Endothelial cell of umbilical vein (primary cell): ENCODE measurements at regions not wholly inside any gene's neighbourhood (a gene's known extent, or its start where the extent isn't known, plus 50 kb on each side); places are given as distances from the start of the nearest gene placed in this dataset.

Experiments
- BruUV-seq: library from RNA; stranded (reverse); fragments of 400-500 nt; replicated peaks from 2 replicates; lab custom pipeline; 2021; lab: Mats Ljungman, UMichigan
- CTCF ChIA-PET: fragments of 300-600, 350-600 bp; sonication (Branson Sonifier 250); formaldehyde crosslinking; loops from one replicate; lab custom pipeline; 2021; ENCODE audit warnings: antibody characterized with exemption, inconsistent platforms; lab: Charles Lee
- POLR2A ChIA-PET: fragments of 300-600, 350-600 bp; sonication (Branson Sonifier 250); formaldehyde crosslinking; loops from one replicate; lab custom pipeline; 2021; ENCODE audit warnings: antibody characterized with exemption, inconsistent platforms; lab: Charles Lee
- DNase-seq: peaks from one replicate; pipeline ENCODE4 v3.0.0-alpha.2; 2011; ENCODE audit warnings: low read depth, low spot score
- FAIRE-seq: peaks from 2 replicates; lab custom pipeline; 2011; peaks lifted over from hg19 to GRCh38; lab: Jason Lieb, UNC
- H2AFZ ChIP-seq: 2 replicates; pipeline ENCODE4 v1.6.0; 2012; ENCODE audit warnings: low read depth, low read length, control low read depth, inconsistent platforms
- H3K27ac ChIP-seq: 2 replicates; pipeline ENCODE4 v1.5.1; 2011; ENCODE audit warnings: low read depth, mild to moderate bottlenecking, control low read depth, low read length, moderate library complexity; ENCODE audit not compliant: insufficient read depth
- H3K27me3 ChIP-seq, 2 experiments: 2 replicates each; pipeline versions ENCODE4 v1.6.0 to v1.6.1; 2011; ENCODE audit warnings: low read length in 2 of 2, mixed read lengths in 1 of 2; ENCODE audit not compliant: control insufficient read depth in 2 of 2, insufficient read depth in 2 of 2
- H3K36me3 ChIP-seq, 2 experiments: 2 replicates in 1 of 2; 3 replicates in 1 of 2; pipeline ENCODE4 v1.5.1; 2011; ENCODE audit warnings: low read length in 2 of 2, mild to moderate bottlenecking in 1 of 2, moderate library complexity in 1 of 2; ENCODE audit not compliant: control insufficient read depth in 2 of 2, insufficient read depth in 2 of 2; ENCODE audit errors: extremely low read depth in 1 of 2
- H3K4me1 ChIP-seq: 3 replicates; pipeline ENCODE4 v1.5.1; 2011; ENCODE audit warnings: mild to moderate bottlenecking, low read length; ENCODE audit not compliant: control insufficient read depth, insufficient read depth; ENCODE audit errors: extremely low read depth
- H3K4me2 ChIP-seq: 2 replicates; pipeline ENCODE4 v1.6.1; 2011; ENCODE audit warnings: low read length, control low read depth, mixed read lengths; ENCODE audit not compliant: insufficient read depth
- H3K4me3 ChIP-seq, 3 experiments: fragments of 200-600 bp in 1 of 3; sonication (generic), shearing (Covaris generic) in 1 of 3; replicated peaks in 1 of 3; 2 replicates each; pipeline ENCODE4 v1.5.1; 2011 to 2016; ENCODE audit warnings: control low read depth in 3 of 3, low read length in 3 of 3, mild to moderate bottlenecking in 2 of 3, inconsistent platforms in 1 of 3, low read depth in 1 of 3, moderate library complexity in 1 of 3; ENCODE audit not compliant: insufficient read depth in 1 of 3
- H3K79me2 ChIP-seq: 2 replicates; pipeline ENCODE4 v1.6.0; 2012; ENCODE audit warnings: low read length, inconsistent platforms; ENCODE audit not compliant: control insufficient read depth, insufficient read depth
- H3K9ac ChIP-seq: replicated peaks from 2 replicates; pipeline ENCODE3; 2011; ENCODE audit warnings: low read length, control low read depth; ENCODE audit not compliant: insufficient read depth; ENCODE audit errors: extremely low read depth
- H3K9me1 ChIP-seq: replicated peaks from 3 replicates; pipeline ENCODE4 v1.6.0; 2011; ENCODE audit warnings: mild to moderate bottlenecking, low read length; ENCODE audit not compliant: control insufficient read depth, insufficient read depth; ENCODE audit errors: extremely low read depth
- H3K9me3 ChIP-seq: replicated peaks from 2 replicates; pipeline ENCODE4 v1.5.1; 2012; ENCODE audit warnings: low read length, inconsistent platforms; ENCODE audit not compliant: control insufficient read depth, insufficient read depth
- H4K20me1 ChIP-seq: replicated peaks from 2 replicates; pipeline ENCODE3; 2011; ENCODE audit warnings: mild to moderate bottlenecking, low read length; ENCODE audit not compliant: control insufficient read depth, insufficient read depth; ENCODE audit errors: extremely low read depth
- CTCF ChIP-seq, 2 donors: IDR thresholded peaks; 1 replicate in 1 of 2; 2 replicates in 1 of 2; pipeline ENCODE4 v1.5.1; 2011; ENCODE audit warnings: low read length in 2 of 2, mild to moderate bottlenecking in 2 of 2, moderate library complexity in 2 of 2, control low read depth in 1 of 2, inconsistent platforms in 1 of 2, low read depth in 1 of 2; ENCODE audit not compliant: insufficient read depth in 1 of 2; ENCODE audit errors: extremely low read depth in 1 of 2
- EZH2 ChIP-seq: IDR thresholded peaks from 2 replicates; pipeline ENCODE4 v1.6.1; 2012; ENCODE audit warnings: borderline replicate concordance, low read depth, mild to moderate bottlenecking, moderate library complexity, low read length, inconsistent platforms; ENCODE audit not compliant: severe bottlenecking
- FOS ChIP-seq: IDR thresholded peaks from 2 replicates; pipeline ENCODE4 v1.6.1; 2011; ENCODE audit warnings: mild to moderate bottlenecking, low read length, moderate library complexity, borderline replicate concordance; ENCODE audit not compliant: insufficient read depth
- GATA2 ChIP-seq: IDR thresholded peaks from 2 replicates; pipeline ENCODE4 v1.7.0; 2011; ENCODE audit warnings: low read depth, mild to moderate bottlenecking, moderate library complexity, mixed read lengths, low read length; ENCODE audit not compliant: insufficient read length, insufficient read depth
- MYC ChIP-seq: IDR thresholded peaks from one replicate; pipeline ENCODE4 v1.6.1; 2011; ENCODE audit warnings: mild to moderate bottlenecking, low read depth, low read length
- POLR2A ChIP-seq: IDR thresholded peaks from 2 replicates; pipeline ENCODE4 v1.6.1; 2012; ENCODE audit warnings: low read depth, mild to moderate bottlenecking, control low read depth, low read length
- POLR2AphosphoS5 ChIP-seq: IDR thresholded peaks from 2 replicates; pipeline ENCODE4 v1.6.1; 2012; ENCODE audit warnings: low read depth, mild to moderate bottlenecking, control low read depth, low read length, moderate library complexity; ENCODE audit not compliant: insufficient read depth
- dilution Hi-C: fragments of 300-500 bp; cut with MboI; formaldehyde crosslinking; loops from one replicate; pipeline ENCODE4 v1.15.0; 2019; ENCODE audit warnings: low sequenced_read_pairs; ENCODE audit not compliant: extremely low pct_ligation_motif_present
- intact Hi-C: fragments of 100-400 bp; cut with micrococcal nuclease; formaldehyde crosslinking; loops from one replicate; pipeline ENCODE4 v1.10.0; 2022

- no peak for TF ChIP-seq GATA2
- CTCF ChIA-PET = no interaction called here
- no peak overlapping the region for H2AFZ ChIP-seq
- no peak overlapping the region for H3K27ac ChIP-seq
- no peak for DNase-seq
- H3K9me3 ChIP-seq = no peaks in the 10 kb centered on the region
- no peak overlapping the region for H3K4me3 ChIP-seq
- intact Hi-C loops (no loop called here), dilution Hi-C loops (no loop called here)
- H4K20me1 ChIP-seq = no peaks in the 10 kb centered on the region
- POLR2A ChIA-PET = no interaction called here
- no peaks in the 10 kb centered on the region for H3K4me1 ChIP-seq
- no peak for FAIRE-seq
- no peaks in the 10 kb centered on the region for H3K9me1 ChIP-seq
- BruUV-seq = no TSS peak
- H3K4me2 ChIP-seq = no peak overlapping the region
- H3K9ac ChIP-seq = no peak overlapping the region
- H3K79me2 ChIP-seq = no peaks in the 10 kb centered on the region
- no peaks in the 10 kb centered on the region for H3K36me3 ChIP-seq
- no peaks in the 10 kb centered on the region for H3K27me3 ChIP-seq
Observed at GRCh38 chr20:24331939-24332338, 137.5 kb upstream of the SYNDIG1 start.

DNA sequence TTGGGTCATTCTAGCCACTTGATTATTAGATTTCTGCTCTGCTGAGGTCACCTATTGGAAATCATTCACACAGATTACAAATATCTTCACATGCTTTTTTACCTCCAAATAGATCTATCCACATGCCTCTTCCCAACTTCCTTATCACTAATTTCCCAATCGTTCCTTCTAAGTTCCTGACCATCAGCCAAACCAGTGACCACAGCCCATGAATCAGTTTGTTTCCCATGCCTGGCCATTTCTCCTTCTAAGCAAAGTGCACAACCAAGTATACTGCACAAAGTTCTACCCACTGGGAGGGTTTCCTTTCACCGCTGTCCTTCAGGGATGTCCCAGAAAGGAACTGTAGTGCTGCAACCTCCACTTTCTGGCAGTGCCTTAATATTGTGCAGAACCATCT is 140.5 kb upstream of the SYNDIG1 start:
- dilution Hi-C loops (no loop called here), intact Hi-C loops (no loop called here)
- no peak overlapping the region for H2AFZ ChIP-seq
- POLR2A ChIA-PET = no interaction called here
- no peaks in the 10 kb centered on the region for H3K36me3 ChIP-seq
- H3K9ac ChIP-seq = no peak overlapping the region
- FAIRE-seq (no peak), DNase-seq (no peak)
- no peaks in the 10 kb centered on the region for H3K79me2 ChIP-seq
- no peaks in the 10 kb centered on the region for H3K9me3 ChIP-seq
- CTCF ChIA-PET = no interaction called here
- H3K27me3 ChIP-seq = no peaks in the 10 kb centered on the region
- H3K27ac ChIP-seq = no peak overlapping the region
- no peak for TF ChIP-seq EZH2
- TF ChIP-seq MYC = no peak
- no peak for TF ChIP-seq FOS
- no peak for TF ChIP-seq POLR2A
- TF ChIP-seq POLR2AphosphoS5 = no peak
- TF ChIP-seq CTCF (IDR thresholded peaks at IDR 0.05; ENCODE audit: extremely low read depth in 1 of 2, insufficient read depth in 1 of 2, low read depth in 1 of 2, low read length in 2 of 2) = no peak
- H3K9me1 ChIP-seq = no peaks in the 10 kb centered on the region
- H3K4me3 ChIP-seq = no peak overlapping the region
- no peak overlapping the region for H3K4me2 ChIP-seq
- no TSS peak for BruUV-seq
- H4K20me1 ChIP-seq = no peaks in the 10 kb centered on the region
- H3K4me1 ChIP-seq = no peaks in the 10 kb centered on the region
